Caco-2 (cell line): ENCODE measurements at regions not wholly inside any gene's neighbourhood (a gene's known extent, or its start where the extent isn't known, plus 50 kb on each side); places are given as distances from the start of the nearest gene placed in this dataset.

Source experiments
- BruUV-seq: library from RNA; stranded (reverse); fragments of 400-500 nt; replicated peaks from 2 replicates; lab custom pipeline; 2021; lab: Mats Ljungman, UMichigan
- CTCF ChIA-PET: fragments of 300-600 bp; sonication (Branson Sonifier 250); formaldehyde crosslinking; loops from one replicate; lab custom pipeline; 2022; ENCODE audit warnings: antibody characterized with exemption; lab: Charles Lee
- POLR2A ChIA-PET: fragments of 300-600 bp; sonication (Branson Sonifier 250); formaldehyde crosslinking; loops from one replicate; lab custom pipeline; 2022; ENCODE audit warnings: antibody characterized with exemption; lab: Charles Lee
- DNase-seq, 2 experiments: peaks; one replicate each; pipeline versions ENCODE4 v3.0.0 to v3.0.0-alpha.2; 2020 to 2022
- H3K27me3 ChIP-seq: replicated peaks from 2 replicates; pipeline ENCODE4 v1.6.0; 2011; ENCODE audit warnings: low read length; ENCODE audit not compliant: control insufficient read depth, insufficient read depth
- H3K36me3 ChIP-seq: 2 replicates; pipeline ENCODE4 v1.5.1; 2011; ENCODE audit warnings: low read length; ENCODE audit not compliant: control insufficient read depth, insufficient read depth
- H3K4me1 ChIP-seq: fragments of 250-450 bp; sonication (Bioruptor Pico); 2 replicates; pipeline ENCODE4 v1.5.1; 2020; ENCODE audit warnings: mild to moderate bottlenecking
- H3K4me3 ChIP-seq: 2 replicates; pipeline ENCODE4 v1.5.1; 2011; ENCODE audit warnings: low read depth, mild to moderate bottlenecking, control low read depth, low read length
- H3K9me3 ChIP-seq: fragments of 250-450 bp; sonication (Bioruptor Pico); 2 replicates; pipeline ENCODE4 v1.5.1; 2020; ENCODE audit warnings: mild to moderate bottlenecking, moderate library complexity
- H3K27ac Mint-ChIP-seq: one replicate; pipeline ENCODE4 v1.8.0; 2022; ENCODE audit warnings: mixed read lengths; ENCODE audit not compliant: unreplicated experiment
- H3K27me3 Mint-ChIP-seq: one replicate; pipeline ENCODE4 v1.8.0; 2022; ENCODE audit warnings: mixed read lengths; ENCODE audit not compliant: insufficient read depth, unreplicated experiment
- H3K36me3 Mint-ChIP-seq: one replicate; pipeline ENCODE4 v1.8.0; 2022; ENCODE audit warnings: mild to moderate bottlenecking, mixed read lengths; ENCODE audit not compliant: insufficient read depth, unreplicated experiment
- H3K4me1 Mint-ChIP-seq: one replicate; pipeline ENCODE4 v1.8.0; 2022; ENCODE audit warnings: low read depth, mixed read lengths; ENCODE audit not compliant: unreplicated experiment
- H3K4me3 Mint-ChIP-seq: one replicate; pipeline ENCODE4 v1.8.0; 2022; ENCODE audit warnings: mild to moderate bottlenecking, moderate library complexity, mixed read lengths; ENCODE audit not compliant: unreplicated experiment
- H3K9me3 Mint-ChIP-seq: one replicate; pipeline ENCODE4 v1.8.0; 2022; ENCODE audit warnings: mixed read lengths; ENCODE audit not compliant: unreplicated experiment
- intact Hi-C: fragments of 100-400 bp; cut with micrococcal nuclease; formaldehyde crosslinking; loops from one replicate; pipeline ENCODE4 v1.10.0; 2022; ENCODE audit not compliant: unreplicated experiment
- TF ChIP-seq, protein P1 (sequence below), 2 experiments: fragments of 200-600 bp in 1 of 2; IDR thresholded peaks; 1 replicate in 1 of 2; 2 replicates in 1 of 2; pipeline versions ENCODE4 v1.5.1 to v1.8.0; 2011 to 2022; ENCODE audit warnings: antibody characterized with exemption in 1 of 2, control low read depth in 1 of 2, inconsistent platforms in 1 of 2, low read depth in 1 of 2, low read length in 1 of 2, mild to moderate bottlenecking in 1 of 2, moderate library complexity in 1 of 2; ENCODE audit not compliant: insufficient read depth in 1 of 2, severe bottlenecking in 1 of 2, unreplicated experiment in 1 of 2

DNA sequence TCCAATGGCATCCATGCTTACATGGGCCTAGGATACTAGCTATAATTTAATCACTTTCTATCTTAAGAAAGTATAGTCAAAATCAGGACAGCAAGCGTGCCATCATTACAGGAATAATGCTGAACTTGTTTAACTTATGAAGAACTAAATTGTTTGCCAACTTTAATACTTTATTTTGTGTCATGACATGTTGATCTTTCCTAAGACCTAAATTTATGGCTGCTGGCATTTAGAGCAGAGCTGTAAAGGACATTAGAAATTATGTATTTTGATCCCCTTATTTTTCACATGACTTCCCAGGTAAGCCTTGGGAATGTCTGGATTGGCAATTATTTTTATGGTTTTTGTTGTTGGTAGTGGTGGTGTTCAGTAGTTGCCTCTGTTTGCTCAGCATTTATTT lies 920.3 kb upstream of the GOT2 start:
- intact Hi-C loops, result no loop called here

GRCh38 chr16:59651662-59652061 lies 917.5 kb upstream of the GOT2 start:
- TF ChIP-seq, protein P1, sequence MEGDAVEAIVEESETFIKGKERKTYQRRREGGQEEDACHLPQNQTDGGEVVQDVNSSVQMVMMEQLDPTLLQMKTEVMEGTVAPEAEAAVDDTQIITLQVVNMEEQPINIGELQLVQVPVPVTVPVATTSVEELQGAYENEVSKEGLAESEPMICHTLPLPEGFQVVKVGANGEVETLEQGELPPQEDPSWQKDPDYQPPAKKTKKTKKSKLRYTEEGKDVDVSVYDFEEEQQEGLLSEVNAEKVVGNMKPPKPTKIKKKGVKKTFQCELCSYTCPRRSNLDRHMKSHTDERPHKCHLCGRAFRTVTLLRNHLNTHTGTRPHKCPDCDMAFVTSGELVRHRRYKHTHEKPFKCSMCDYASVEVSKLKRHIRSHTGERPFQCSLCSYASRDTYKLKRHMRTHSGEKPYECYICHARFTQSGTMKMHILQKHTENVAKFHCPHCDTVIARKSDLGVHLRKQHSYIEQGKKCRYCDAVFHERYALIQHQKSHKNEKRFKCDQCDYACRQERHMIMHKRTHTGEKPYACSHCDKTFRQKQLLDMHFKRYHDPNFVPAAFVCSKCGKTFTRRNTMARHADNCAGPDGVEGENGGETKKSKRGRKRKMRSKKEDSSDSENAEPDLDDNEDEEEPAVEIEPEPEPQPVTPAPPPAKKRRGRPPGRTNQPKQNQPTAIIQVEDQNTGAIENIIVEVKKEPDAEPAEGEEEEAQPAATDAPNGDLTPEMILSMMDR (IDR thresholded peaks at IDR 0.05; ENCODE audit: insufficient read depth in 1 of 2, low read depth in 1 of 2, low read length in 1 of 2, severe bottlenecking in 1 of 2, unreplicated experiment in 1 of 2), result no peak
- BruUV-seq, result no TSS peak
- H3K27me3 ChIP-seq, result no peaks in the 10 kb centered on the region
- H3K36me3 ChIP-seq, result no peaks in the 10 kb centered on the region
- peaks cover 11% of the 10 kb centered on the region for H3K9me3 Mint-ChIP-seq
- ChIA-PET CTCF (no interaction called here), POLR2A (no interaction called here)
- H3K4me3 Mint-ChIP-seq, result no peak overlapping the region
- intact Hi-C loops, result no loop called here
- no peak for DNase-seq
- no peaks in the 10 kb centered on the region for H3K9me3 ChIP-seq
- no peaks in the 10 kb centered on the region for H3K4me1 Mint-ChIP-seq
- no peaks in the 10 kb centered on the region for H3K27me3 Mint-ChIP-seq
- H3K4me3 ChIP-seq, result no peak overlapping the region
- H3K36me3 Mint-ChIP-seq, result no peaks in the 10 kb centered on the region
- H3K4me1 ChIP-seq, result no peaks in the 10 kb centered on the region
- H3K27ac Mint-ChIP-seq, result no peak overlapping the region

More for the DNA sequence above, 920.3 kb upstream of the GOT2 start:
- H3K4me1 Mint-ChIP-seq, result no peaks in the 10 kb centered on the region
- BruUV-seq, result no TSS peak
- POLR2A ChIA-PET, result no interaction called here
- Histone ChIP-seq H3K9me3 (no peaks in the 10 kb centered on the region), H3K4me3 (no peak overlapping the region), H3K36me3 (no peaks in the 10 kb centered on the region), H3K27me3 (no peaks in the 10 kb centered on the region), H3K4me1 (no peaks in the 10 kb centered on the region)
- CTCF ChIA-PET, result no interaction called here
- DNase-seq, result no peak
- H3K36me3 Mint-ChIP-seq, result no peaks in the 10 kb centered on the region
- H3K4me3 Mint-ChIP-seq, result no peak overlapping the region
- H3K27me3 Mint-ChIP-seq, result no peaks in the 10 kb centered on the region
- no peaks in the 10 kb centered on the region for H3K9me3 Mint-ChIP-seq
- TF ChIP-seq, protein P1 (IDR thresholded peaks at IDR 0.05; ENCODE audit: insufficient read depth in 1 of 2, low read depth in 1 of 2, low read length in 1 of 2, severe bottlenecking in 1 of 2, unreplicated experiment in 1 of 2), result no peak
- no peak overlapping the region for H3K27ac Mint-ChIP-seq

- no peaks in the 10 kb centered on the region for H3K27me3 Mint-ChIP-seq
- CTCF ChIA-PET, result no interaction called here
- no peak for DNase-seq
- no peaks in the 10 kb centered on the region for H3K36me3 ChIP-seq
- no peak overlapping the region for H3K4me3 Mint-ChIP-seq
- intact Hi-C loops, result no loop called here
- no peak overlapping the region for H3K4me3 ChIP-seq
- H3K9me3 Mint-ChIP-seq, result peaks cover 15% of the 10 kb centered on the region
- TF ChIP-seq, protein P1 (IDR thresholded peaks at IDR 0.05; ENCODE audit: insufficient read depth in 1 of 2, low read depth in 1 of 2, low read length in 1 of 2, severe bottlenecking in 1 of 2, unreplicated experiment in 1 of 2), result no peak
- H3K36me3 Mint-ChIP-seq, result no peaks in the 10 kb centered on the region
- no peak overlapping the region for H3K27ac Mint-ChIP-seq
- H3K27me3 ChIP-seq, result no peaks in the 10 kb centered on the region
- H3K9me3 ChIP-seq, result peaks cover 7% of the 10 kb centered on the region; the same call in 1 of the 2 replicates
- POLR2A ChIA-PET, result no interaction called here
- H3K4me1 Mint-ChIP-seq, result no peaks in the 10 kb centered on the region
- no peaks in the 10 kb centered on the region for H3K4me1 ChIP-seq
- no TSS peak for BruUV-seq
Observed at GRCh38 chr16:59645194-59645593, 911.1 kb upstream of the GOT2 start.
